HL-60/S4 treated with phorbol 12-myristate 13-acetate at 8.2 ng/mL for 4 days and 3 days (cell line): ENCODE measurements at regions not wholly inside any gene's neighbourhood (a gene's known extent, or its start where the extent isn't known, plus 50 kb on each side); places are given as distances from the start of the nearest gene placed in this dataset.
"Not testable (repeated sequence)": the region's sequence is repeated elsewhere in the genome, so short reads cannot be mapped to it uniquely, and the experiment has no call there.

Source experiments
- in situ Hi-C: fragments of 300-500 bp; cut with MboI; formaldehyde crosslinking; loops from 2 replicates; pipeline ENCODE4 v1.15.0; 2022; ENCODE audit warnings: low sequenced_read_pairs

DNA sequence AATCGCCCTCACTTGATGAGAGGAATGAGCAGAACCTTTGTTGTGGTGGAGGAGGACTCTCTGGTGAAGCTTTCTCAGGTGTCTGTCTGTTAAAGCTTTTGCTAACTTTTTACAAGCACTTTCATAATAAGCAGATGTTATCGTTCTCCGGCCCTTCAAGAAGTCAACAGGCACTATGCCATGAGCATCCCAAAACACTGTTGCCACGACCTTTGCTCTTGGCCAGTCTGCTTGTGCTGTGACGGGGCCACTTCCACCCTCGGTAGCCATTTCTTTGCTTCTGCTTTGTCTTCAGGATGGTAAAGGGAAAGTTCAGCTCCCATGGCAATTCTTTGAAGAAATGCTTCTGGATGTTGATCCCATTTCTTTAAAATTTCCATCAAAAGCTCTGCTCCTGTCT, 93.5 kb upstream of the ANKRD10 start:
- in situ Hi-C loops = no loop called here

- in situ Hi-C loops = no loop called here
Observed at GRCh38 chr13:111007209-111007608, 92.3 kb upstream of the ANKRD10 start.

DNA sequence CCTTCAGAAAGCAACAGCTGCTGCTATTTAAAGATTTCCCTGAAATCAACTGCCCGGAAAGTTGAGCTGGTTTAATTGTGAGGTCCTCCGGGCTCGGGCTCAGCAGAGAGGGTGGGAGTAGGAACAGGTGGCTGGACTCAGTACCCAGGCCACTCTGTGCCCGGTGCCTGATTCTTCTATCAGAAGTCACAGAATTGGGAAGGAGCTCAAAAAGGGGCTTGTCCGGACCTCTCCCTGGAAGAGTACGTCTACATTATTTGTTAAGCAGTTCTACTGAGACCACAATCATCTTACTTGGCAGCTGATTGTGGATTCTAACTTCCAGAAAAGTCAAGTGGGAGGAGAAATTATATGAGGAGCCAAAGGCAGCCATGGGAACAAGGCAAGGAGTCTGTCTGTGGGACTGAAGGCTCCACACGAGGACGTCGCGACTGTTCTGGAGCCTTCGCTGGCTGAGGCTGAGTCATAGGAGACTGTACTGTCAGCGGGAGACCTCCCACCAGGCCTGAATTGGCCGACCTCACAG, 91.7 kb upstream of the ANKRD10 start:
- in situ Hi-C loops = no loop called here

DNA sequence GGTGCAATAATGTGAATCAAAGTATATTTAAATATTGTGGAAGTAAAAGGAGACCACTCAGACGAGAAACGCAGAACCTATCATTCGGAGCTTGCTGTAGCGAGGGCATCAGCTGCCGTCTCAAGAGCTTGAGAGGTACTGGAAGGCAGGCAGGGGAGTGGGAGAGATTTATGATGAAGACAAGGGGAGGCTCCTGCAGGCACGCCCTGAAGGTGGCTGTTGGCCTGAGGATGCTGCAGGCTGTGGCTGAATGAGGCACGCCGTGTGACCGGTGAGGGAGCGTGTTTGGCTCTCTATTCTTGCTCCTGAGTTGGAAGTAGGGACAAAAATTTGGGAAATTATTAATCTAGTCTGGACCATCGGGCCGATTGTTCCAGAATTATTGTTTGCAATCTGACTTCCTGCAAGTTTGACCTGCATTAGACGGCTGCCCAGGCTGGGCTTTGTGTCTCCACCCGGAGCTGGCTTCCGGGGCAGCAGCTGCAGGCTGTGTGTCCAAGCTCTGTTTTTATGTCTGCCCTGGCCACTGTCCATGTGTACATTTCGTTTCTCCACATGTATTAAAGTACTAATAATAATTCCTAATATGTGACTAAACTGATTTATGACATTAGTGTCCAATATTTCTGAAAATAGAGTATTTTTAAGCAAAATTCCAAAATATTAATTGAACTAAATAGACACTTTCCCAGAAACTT, 91.1 kb upstream of the ANKRD10 start:
- in situ Hi-C loops = no loop called here

DNA sequence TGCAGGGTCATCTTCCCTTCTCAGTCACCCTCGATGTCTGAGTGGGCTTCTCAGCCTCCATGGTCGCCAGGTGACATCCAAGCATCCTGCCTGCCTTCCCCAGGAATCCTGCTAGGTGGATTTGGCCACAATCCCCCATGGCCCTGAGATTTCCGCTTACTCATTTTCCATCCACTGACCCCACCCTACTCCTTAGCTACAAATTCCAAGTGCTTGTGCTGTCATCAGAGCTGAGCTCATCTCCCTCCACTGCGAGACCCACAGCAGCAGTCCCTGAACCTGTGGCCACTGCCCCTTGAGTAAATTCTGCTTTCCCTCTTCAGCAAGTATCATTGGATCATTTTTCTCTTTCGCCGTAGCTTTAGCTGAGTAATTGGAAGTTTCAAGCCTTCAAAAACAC, 90.5 kb upstream of the ANKRD10 start:
- in situ Hi-C loops = no loop called here

GRCh38 chr13:111004444-111004843, 89.6 kb upstream of the ANKRD10 start:
- in situ Hi-C loops = no loop called here

DNA sequence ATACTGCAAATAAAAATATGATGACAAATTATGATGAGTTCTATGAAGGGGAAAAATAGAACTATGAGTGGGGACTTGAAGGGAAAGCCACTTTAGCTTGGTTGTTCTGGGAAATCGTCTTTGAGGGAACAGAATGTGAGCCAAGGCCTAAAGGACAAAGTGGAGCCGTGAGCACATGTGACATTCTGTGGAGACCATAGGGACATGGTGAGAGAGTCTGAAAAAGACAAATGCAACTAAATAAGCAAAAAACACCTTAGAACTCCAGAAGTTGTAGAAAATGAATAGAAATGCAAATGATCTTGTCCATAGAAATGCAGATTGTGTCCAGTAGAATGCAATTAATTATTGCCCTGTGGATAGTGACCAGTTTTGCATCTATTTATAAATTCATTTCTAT, 86.8 kb upstream of the ANKRD10 start:
- in situ Hi-C loops = no loop called here

GRCh38 chr13:110993788-110994187, 78.9 kb upstream of the ANKRD10 start:
- in situ Hi-C loops = no loop called here

- in situ Hi-C loops = no loop called here
Observed at GRCh38 chr13:110991991-110992508, 77.2 kb upstream of the ANKRD10 start.

DNA sequence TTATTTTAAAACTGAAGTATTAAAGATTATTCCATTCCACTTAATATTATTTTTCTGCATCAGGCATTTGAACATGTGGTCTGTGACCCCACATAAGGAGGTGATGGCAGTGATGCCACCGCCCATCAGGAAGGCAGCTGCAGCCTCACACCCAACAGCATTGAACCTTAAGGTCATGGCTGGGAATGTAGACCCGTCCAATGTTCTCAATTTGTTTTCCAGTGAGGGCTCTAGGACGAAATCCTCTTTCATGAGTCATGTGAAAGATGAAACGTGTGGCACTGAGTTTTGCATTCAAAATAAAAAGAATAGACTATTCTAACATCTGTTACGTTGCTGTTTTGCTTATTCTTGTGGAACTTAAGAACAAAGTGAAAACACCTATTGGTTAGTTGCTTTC, 74.5 kb upstream of the ANKRD10 start:
- in situ Hi-C loops = no loop called here

- in situ Hi-C loops = no loop called here
Observed at GRCh38 chr13:110985541-110985940, 70.7 kb upstream of the ANKRD10 start.

DNA sequence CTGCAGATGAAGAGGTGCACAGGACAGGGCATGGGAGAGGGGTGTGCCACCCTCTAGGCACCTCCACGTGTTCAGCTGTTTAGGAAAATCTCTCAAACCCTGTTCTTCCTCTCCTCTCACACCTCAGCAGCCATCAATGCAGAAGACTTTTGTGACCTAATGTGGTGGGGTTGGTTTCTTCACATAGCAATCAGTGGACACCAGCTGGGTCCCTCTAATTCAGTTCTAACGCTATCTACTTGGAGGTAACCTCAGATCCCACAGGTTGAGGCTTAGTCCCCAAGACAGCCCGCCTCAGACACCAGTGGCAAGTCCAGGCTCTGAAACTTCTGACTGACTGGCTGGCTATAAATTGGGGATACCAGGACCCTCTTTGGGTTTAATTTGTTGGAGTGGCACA, 69.9 kb upstream of the ANKRD10 start:
- in situ Hi-C loops = no loop called here

- in situ Hi-C loops = no loop called here
Observed at GRCh38 chr13:110984381-110984780, 69.5 kb upstream of the ANKRD10 start.

DNA sequence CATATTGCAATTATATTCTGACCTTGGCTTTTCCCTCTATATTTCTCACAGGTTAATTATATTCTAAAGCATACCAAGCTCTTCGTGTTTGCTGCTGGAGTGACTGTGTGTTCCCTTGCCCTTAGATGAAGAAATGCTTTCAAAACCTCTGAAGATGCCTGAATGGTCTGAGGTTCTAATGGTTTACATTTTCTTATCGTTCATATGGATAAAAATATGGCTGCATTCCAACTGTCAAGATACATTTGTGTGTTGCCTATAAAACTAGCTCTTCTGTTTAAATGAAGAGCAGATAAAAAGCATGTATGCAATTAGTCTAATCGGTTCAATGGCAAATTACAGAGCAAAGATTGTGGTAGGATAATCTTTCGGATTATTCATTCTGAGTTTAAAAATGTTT, 68.4 kb upstream of the ANKRD10 start:
- in situ Hi-C loops = no loop called here

- in situ Hi-C loops = no loop called here
Observed at GRCh38 chr13:110981379-110981778, 66.5 kb upstream of the ANKRD10 start.

- in situ Hi-C loops = no loop called here
Observed at GRCh38 chr13:110980921-110981320, 66.1 kb upstream of the ANKRD10 start.

DNA sequence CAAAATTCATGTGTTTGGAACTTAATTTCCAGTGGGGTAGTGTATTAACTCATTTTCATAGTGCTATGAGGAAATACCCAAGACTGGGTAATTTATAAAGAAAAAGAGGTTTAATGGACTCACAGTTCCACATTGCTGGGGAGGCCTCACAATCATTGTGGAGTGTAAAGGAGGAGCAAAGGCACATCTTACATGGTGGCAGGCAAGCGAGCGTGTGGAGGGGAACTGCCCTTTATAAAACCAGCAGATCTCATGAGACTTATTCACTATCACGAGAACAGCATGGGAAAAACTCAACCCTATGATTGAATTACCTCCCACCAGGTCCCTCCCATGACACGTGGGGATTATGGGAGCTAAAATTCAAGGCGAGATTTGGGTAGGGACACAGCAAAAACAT, 64.3 kb upstream of the ANKRD10 start:
- in situ Hi-C loops = not testable (repeated sequence)

GRCh38 chr13:110978390-110978789, 63.5 kb upstream of the ANKRD10 start:
- in situ Hi-C loops = no loop called here

- in situ Hi-C loops = no loop called here
Observed at GRCh38 chr13:110976785-110977184, 61.9 kb upstream of the ANKRD10 start.

- in situ Hi-C loops = no loop called here
Observed at GRCh38 chr13:110973007-110973700, 58.3 kb upstream of the ANKRD10 start.

DNA sequence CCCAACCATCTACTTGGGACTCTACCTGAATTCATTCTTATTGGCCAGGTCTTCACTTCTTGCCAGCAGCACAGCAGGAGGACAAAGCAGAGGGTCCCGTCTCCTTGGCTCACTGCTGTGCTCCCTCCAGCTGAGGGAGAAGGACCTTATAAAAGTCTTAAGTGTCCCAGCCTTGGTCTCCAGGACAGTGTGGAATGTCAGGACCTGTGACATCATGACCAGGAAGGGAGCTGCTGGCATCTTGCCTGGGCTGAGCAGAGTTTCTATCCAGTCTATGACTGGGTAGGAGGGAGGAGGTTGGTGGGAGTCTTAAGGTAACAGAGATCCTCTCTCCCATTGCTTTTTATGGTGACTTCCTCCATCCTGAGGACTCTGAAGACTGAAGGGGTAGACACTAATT, 56.6 kb upstream of the ANKRD10 start:
- in situ Hi-C loops = no loop called here

- in situ Hi-C loops = not testable (repeated sequence)
Observed at GRCh38 chr13:110967156-110967855, 52.4 kb upstream of the ANKRD10 start.
